GM12878 (cell line): ENCODE measurements at regions not wholly inside any gene's neighbourhood (a gene's known extent, or its start where the extent isn't known, plus 50 kb on each side); places are given as distances from the start of the nearest gene placed in this dataset.

Experiments
- ATAC-seq: fragments of 200-7000 bp; cut with Tn5 transposase; 3 replicates; pipeline ENCODE4 v1.9.1; 2020; ENCODE audit warnings: mild to moderate bottlenecking, moderate library complexity
- BruUV-seq: library from RNA; stranded (reverse); fragments of 400-500 nt; replicated peaks from 2 replicates; lab custom pipeline; 2021; lab: Mats Ljungman, UMichigan
- CTCF ChIA-PET: fragments of 300-600 bp; sonication (Branson Sonifier 250); formaldehyde crosslinking; extraction: SDS; loops from one replicate; lab custom pipeline; 2021; ENCODE audit warnings: inconsistent platforms; lab: Yijun Ruan, JAX
- POLR2A ChIA-PET: fragments of 350-600 bp; formaldehyde crosslinking; extraction: SDS; loops from one replicate; lab custom pipeline; 2021; ENCODE audit warnings: inconsistent platforms; lab: Charles Lee
- RAD21 ChIA-PET: fragments of 300-600 bp; sonication (Branson Sonifier 250); formaldehyde crosslinking; loops from one replicate; lab custom pipeline; 2023; ENCODE audit warnings: antibody characterized with exemption; ENCODE audit not compliant: unreplicated experiment; lab: Charles Lee
- SMC1A ChIA-PET: fragments of 300-600 bp; sonication (Branson Sonifier 250); formaldehyde crosslinking; loops from one replicate; lab custom pipeline; 2023; ENCODE audit not compliant: unreplicated experiment, uncharacterized antibody; lab: Charles Lee
- DNase-seq: peaks from one replicate; pipeline ENCODE4 v3.0.0-alpha.2; 2011; ENCODE audit warnings: low read depth, low spot score
- FAIRE-seq: peaks from 3 replicates; lab custom pipeline; 2011; peaks lifted over from hg19 to GRCh38; lab: Jason Lieb, UNC
- H2AFZ ChIP-seq: 2 replicates; pipeline ENCODE4 v1.6.0; 2011; ENCODE audit warnings: low read depth, low read length, control low read depth; ENCODE audit not compliant: control insufficient read depth
- H3K27ac ChIP-seq: 2 replicates; pipeline ENCODE4 v1.5.1; 2011; ENCODE audit warnings: control low read depth; ENCODE audit not compliant: control insufficient read depth, insufficient read depth
- H3K27me3 ChIP-seq, 2 experiments: replicated peaks in 1 of 2; 2 replicates each; pipeline versions ENCODE4 v1.6.0 to v1.6.1; 2011; ENCODE audit warnings: low read length in 1 of 2; ENCODE audit not compliant: control insufficient read depth in 2 of 2, insufficient read depth in 2 of 2
- H3K36me3 ChIP-seq, 2 experiments: 2 replicates each; pipeline ENCODE4 v1.5.1; 2011; ENCODE audit warnings: low read length in 1 of 2; ENCODE audit not compliant: control insufficient read depth in 2 of 2, insufficient read depth in 2 of 2
- H3K4me1 ChIP-seq: 2 replicates; pipeline ENCODE4 v1.6.1; 2011; ENCODE audit warnings: mild to moderate bottlenecking, low read length, moderate library complexity, mixed read lengths; ENCODE audit not compliant: control insufficient read depth, insufficient read depth
- H3K4me2 ChIP-seq: 2 replicates; pipeline ENCODE4 v1.6.0; 2011; ENCODE audit warnings: control low read depth; ENCODE audit not compliant: control insufficient read depth, insufficient read depth
- H3K4me3 ChIP-seq: fragments of 200-600 bp; sonication (generic); 2 replicates; pipeline ENCODE4 v1.5.1; 2016
- H3K79me2 ChIP-seq: 2 replicates; pipeline ENCODE4 v1.6.0; 2011; ENCODE audit warnings: low read length; ENCODE audit not compliant: control insufficient read depth, insufficient read depth
- H3K9ac ChIP-seq: 2 replicates; pipeline ENCODE4 v1.8.0; 2011; ENCODE audit warnings: low read length, control low read depth, mixed read lengths; ENCODE audit not compliant: control insufficient read depth, insufficient read depth
- H3K9me3 ChIP-seq: replicated peaks from 3 replicates; pipeline ENCODE4 v1.5.1; 2011; ENCODE audit warnings: mild to moderate bottlenecking, low read length; ENCODE audit not compliant: control insufficient read depth, insufficient read depth
- H4K20me1 ChIP-seq: 2 replicates; pipeline ENCODE4 v1.6.0; 2011; ENCODE audit not compliant: control insufficient read depth, insufficient read depth
- BMI1 ChIP-seq: fragments of 450-650 bp; IDR thresholded peaks from 2 replicates; pipeline ENCODE4 v1.6.1; 2016; ENCODE audit warnings: mild to moderate bottlenecking, moderate library complexity, borderline replicate concordance
- JUND ChIP-seq: IDR thresholded peaks from 2 replicates; pipeline ENCODE4 v1.6.1; 2012; ENCODE audit warnings: low read depth, mild to moderate bottlenecking, low read length, improper control_type of control experiment, moderate library complexity
- KAT2A ChIP-seq: conservative IDR thresholded peaks from 2 replicates; pipeline ENCODE4 v1.6.1; 2011; ENCODE audit warnings: low read depth, low read length; ENCODE audit not compliant: control insufficient read depth
- KDM1A ChIP-seq: fragments of 200-600 bp; sonication (generic); IDR thresholded peaks from 2 replicates; pipeline ENCODE4 v1.6.1; 2016; ENCODE audit warnings: borderline replicate concordance
- MTA3 ChIP-seq: IDR thresholded peaks from 2 replicates; pipeline ENCODE4 v1.6.1; 2012; ENCODE audit warnings: low read length, inconsistent platforms, borderline replicate concordance
- NR2C1 ChIP-seq: fragments of 450-650 bp; IDR thresholded peaks from 2 replicates; pipeline ENCODE4 v1.6.1; 2017; ENCODE audit warnings: antibody characterized with exemption, mild to moderate bottlenecking, moderate library complexity
- PML ChIP-seq: IDR thresholded peaks from 2 replicates; pipeline ENCODE4 v1.6.1; 2012; ENCODE audit warnings: low read length, inconsistent platforms
- PRDM15 ChIP-seq: fragments of 450-650 bp; formaldehyde crosslinking; IDR thresholded peaks from 2 replicates; pipeline ENCODE4 v1.4.0; 2020; ENCODE audit warnings: mild to moderate bottlenecking, moderate library complexity
- RAD21 ChIP-seq: IDR thresholded peaks from 2 replicates; pipeline ENCODE4 v1.6.1; 2011; ENCODE audit warnings: mild to moderate bottlenecking, low read depth, low read length, moderate library complexity; ENCODE audit not compliant: insufficient read depth
- SIX5 ChIP-seq: IDR thresholded peaks from 2 replicates; pipeline ENCODE4 v1.6.1; 2011; ENCODE audit warnings: mild to moderate bottlenecking, low read depth, low read length, moderate library complexity; ENCODE audit not compliant: severe bottlenecking
- SREBF1 ChIP-seq: IDR thresholded peaks from 2 replicates; pipeline ENCODE4 v1.6.1; 2012; ENCODE audit warnings: mild to moderate bottlenecking, low read length
- TARDBP ChIP-seq: IDR thresholded peaks from 2 replicates; pipeline ENCODE4 v1.6.1; 2016; ENCODE audit warnings: borderline replicate concordance
- WGBS: methylation state at CpG from one replicate; pipeline ENCODE4 v1.1.6; 2016; ENCODE audit warnings: low lambda C conversion rate; ENCODE audit not compliant: insufficient replicate concordance, insufficient coverage; ENCODE audit errors: missing lambda C conversion rate; 5-methylcytosine and 5-hydroxymethylcytosine counted together
- in situ Hi-C: fragments of 300-500 bp; cut with MboI; formaldehyde crosslinking; loops from 9 replicates; pipeline ENCODE4 v1.14.3; 2018; ENCODE audit warnings: mixed read lengths
- intact Hi-C: fragments of 100-400 bp; cut with micrococcal nuclease; formaldehyde crosslinking; loops from one replicate; pipeline ENCODE4 v1.14.2; 2022; ENCODE audit not compliant: unreplicated experiment

GRCh38 chr2:122080871-122081270 is 325.4 kb downstream of the TSN start:
- Histone ChIP-seq H3K4me1 (no peaks in the 10 kb centered on the region), H3K4me2 (no peak overlapping the region), H3K27me3 (no peaks in the 10 kb centered on the region), H4K20me1 (no peaks in the 10 kb centered on the region), H3K79me2 (no peaks in the 10 kb centered on the region), H3K9me3 (no peaks in the 10 kb centered on the region), H3K4me3 (no peak overlapping the region), H3K9ac (no peak overlapping the region), H3K36me3 (no peaks in the 10 kb centered on the region), H3K27ac (no peak overlapping the region), H2AFZ (no peak overlapping the region)
- in situ Hi-C loops (no loop called here), intact Hi-C loops (no loop called here)
- ATAC-seq (no peak), FAIRE-seq (no peak), DNase-seq (no peak)
- POLR2A ChIA-PET, result no interaction called here
- RAD21 ChIA-PET, result no interaction called here
- CTCF ChIA-PET, result no interaction called here
- SMC1A ChIA-PET, result no interaction called here
- no TSS peak for BruUV-seq
- TF ChIP-seq NR2C1, result no peak
- no peak for TF ChIP-seq JUND
- TF ChIP-seq RAD21, result no peak
- WGBS, result 7% methylated on average over 2 of the region's 2 CpGs

GRCh38 chr2:122081751-122082150 is 326.3 kb downstream of the TSN start:
- H4K20me1 ChIP-seq, result no peaks in the 10 kb centered on the region
- ChIA-PET SMC1A (no interaction called here), RAD21 (no interaction called here), POLR2A (interaction anchor here (0.6 kb wide), 1 partner anchor 210 kb away, joined by 3 read pairs; no protein-coding TSS in a partner anchor), CTCF (interaction anchor here (0.6 kb wide), 1 partner anchor 438 kb away, joined by 4 read pairs; no protein-coding TSS in a partner anchor)
- H3K4me3 ChIP-seq, result no peak overlapping the region
- TF ChIP-seq SIX5 (no peak), PML (no peak), BMI1 (no peak), KAT2A (no peak), MTA3 (no peak), TARDBP (no peak), SREBF1 (no peak), KDM1A (no peak), PRDM15 (no peak)
- no peak for DNase-seq
- no peak overlapping the region for H2AFZ ChIP-seq
- H3K79me2 ChIP-seq, result no peaks in the 10 kb centered on the region
- no peak for ATAC-seq
- no peaks in the 10 kb centered on the region for H3K36me3 ChIP-seq
- WGBS, result 16% methylated on average over 3 of the region's 3 CpGs
- H3K4me1 ChIP-seq, result no peaks in the 10 kb centered on the region
- no TSS peak for BruUV-seq
- intact Hi-C loops, result no loop called here
- in situ Hi-C loops, result no loop called here
- H3K9me3 ChIP-seq, result no peaks in the 10 kb centered on the region
- H3K4me2 ChIP-seq, result no peak overlapping the region
- H3K27me3 ChIP-seq, result no peaks in the 10 kb centered on the region
- FAIRE-seq, result no peak
- H3K27ac ChIP-seq, result no peak overlapping the region
- no peak overlapping the region for H3K9ac ChIP-seq
